Pancreas (tissue), 10 donors: ENCODE measurements at regions not wholly inside any gene's neighbourhood (a gene's known extent, or its start where the extent isn't known, plus 50 kb on each side); places are given as distances from the start of the nearest gene placed in this dataset.

Experiments
- ATAC-seq, 4 donors: fragments of 200-7000 bp; cut with Tn5 transposase; one replicate each; pipeline versions ENCODE4 v1.8.0 to v1.9.1; 2020; ENCODE audit warnings: mild to moderate bottlenecking in 4 of 4, moderate library complexity in 4 of 4
- DNase-seq, 6 donors: peaks; one replicate each; pipeline ENCODE4 v3.0.0-alpha.2; 2020
- FAIRE-seq: peaks from 2 replicates; lab custom pipeline; 2012; peaks lifted over from hg19 to GRCh38; lab: Jason Lieb, UNC
- H3K27ac ChIP-seq, 4 donors: fragments of 200-600 bp; sonication (generic); 1 replicate in 3 of 4; 2 replicates in 1 of 4; pipeline versions ENCODE4 v1.5.0 to v1.8.0; 2020
- H3K27me3 ChIP-seq, 4 donors: fragments of 200-600 bp; one replicate each; pipeline ENCODE4 v1.8.0; 2021
- H3K36me3 ChIP-seq, 3 donors: fragments of 200-600 bp; sonication (generic) in 1 of 3; one replicate each; pipeline versions ENCODE4 v1.5.0 to v1.8.0; 2020 to 2021
- H3K4me1 ChIP-seq, 3 donors: fragments of 200-600 bp; one replicate each; pipeline ENCODE4 v1.8.0; 2021
- H3K4me3 ChIP-seq, 4 donors: fragments of 200-600 bp; sonication (generic) in 2 of 4; one replicate each; pipeline versions ENCODE4 v1.5.0 to v1.8.0; 2020 to 2021
- H3K9me3 ChIP-seq, 4 donors: fragments of 200-600 bp; one replicate each; pipeline ENCODE4 v1.8.0; 2021
- WGBS, 2 donors: extraction: QIAGEN DNeasy Blood & Tissue Kit; methylation state at CpG; one replicate each; pipeline ENCODE4 v1.1.7; 2013; 5-methylcytosine and 5-hydroxymethylcytosine counted together
- intact Hi-C, 3 donors: fragments of 100-400 bp; cut with DNase I; formaldehyde crosslinking; loops; one replicate each; pipeline versions ENCODE4 v1.11.1 to v1.14.2; 2022
- TF ChIP-seq, protein P1 (sequence below), 4 donors: fragments of 200-600 bp; sonication (generic) in 3 of 4; IDR thresholded peaks; one replicate each; pipeline versions ENCODE4 v1.5.0 to v1.8.0; 2021; ENCODE audit warnings: antibody characterized with exemption in 4 of 4
- donor health status: healthy with polysubstance abuse.
- donor health status: DM: no; HTN: no; CAD: no; lungs with moderate emphysema.
- donor health status: DM: no; HTN: no; CAD: no.
- donor health status: control.
- donor health status: control.
- donor health status: Bipolar disorder and iron deficiency.
- donor health status: DM: yes; HTN: yes; CAD: no.
- donor health status: DM: no; HTN: no; CAD: no.
- donor health status: DM: no; HTN: no; CAD: no.
- donor health status: DM: yes; HTN: yes; CAD: no.

DNA sequence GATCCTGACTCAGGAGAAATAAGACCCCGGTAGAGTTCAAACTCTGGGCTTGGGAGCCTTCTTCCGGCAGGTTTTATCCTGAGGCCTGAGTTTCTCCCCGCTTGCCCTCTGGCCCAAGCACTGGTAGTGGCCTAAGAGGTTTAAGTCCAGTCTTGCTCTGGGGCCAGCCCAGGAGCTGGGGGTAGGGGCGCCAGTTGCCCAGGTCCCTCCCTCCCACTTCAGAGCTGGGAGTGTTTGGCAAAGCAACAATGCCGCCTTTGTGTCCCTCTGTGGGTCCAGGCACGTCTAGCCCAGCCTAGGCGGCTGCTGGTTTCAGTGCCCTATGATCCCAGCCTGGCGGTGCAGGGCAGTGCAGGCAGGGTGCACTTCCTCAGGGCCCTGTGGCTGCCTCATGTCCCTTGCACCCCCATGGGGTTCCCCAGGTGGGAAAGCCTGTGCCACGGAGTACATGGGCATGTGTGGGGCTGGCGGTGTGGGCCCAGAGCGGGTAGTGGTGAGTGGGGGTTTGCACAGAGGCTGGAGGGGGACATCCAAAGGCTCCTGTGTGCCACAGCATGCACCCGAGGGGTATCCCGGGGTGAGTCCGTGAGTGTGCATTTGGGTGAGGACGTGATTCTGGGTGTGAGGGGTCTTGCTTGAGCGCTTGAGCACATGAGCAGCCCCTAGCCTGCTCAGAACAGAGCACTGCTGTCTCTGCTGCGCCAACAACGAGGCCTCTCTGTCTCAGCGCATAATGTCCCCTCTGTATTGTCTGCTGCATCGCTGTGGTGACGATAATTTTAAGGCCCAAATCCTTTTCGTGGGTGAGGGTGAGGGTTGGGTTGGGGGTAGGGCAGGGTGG, 61.7 kb upstream of the PSD2 start:
- ATAC-seq = peak; percentile 70 to 95 (median 88)
- no peaks in the 10 kb centered on the region for H3K9me3 ChIP-seq
- FAIRE-seq = no peak

GRCh38 chr5:139734539-139734916, 61.1 kb upstream of the PSD2 start:
- intact Hi-C loops = no loop called here
- H3K36me3 ChIP-seq = no peaks in the 10 kb centered on the region
- H3K9me3 ChIP-seq = no peaks in the 10 kb centered on the region
- peak overlapping the region in 1 of 4 donors; percentile 23 for H3K27ac ChIP-seq
- no peak overlapping the region for H3K4me3 ChIP-seq
- no peak for DNase-seq
- FAIRE-seq = no peak
- TF ChIP-seq, protein P1, sequence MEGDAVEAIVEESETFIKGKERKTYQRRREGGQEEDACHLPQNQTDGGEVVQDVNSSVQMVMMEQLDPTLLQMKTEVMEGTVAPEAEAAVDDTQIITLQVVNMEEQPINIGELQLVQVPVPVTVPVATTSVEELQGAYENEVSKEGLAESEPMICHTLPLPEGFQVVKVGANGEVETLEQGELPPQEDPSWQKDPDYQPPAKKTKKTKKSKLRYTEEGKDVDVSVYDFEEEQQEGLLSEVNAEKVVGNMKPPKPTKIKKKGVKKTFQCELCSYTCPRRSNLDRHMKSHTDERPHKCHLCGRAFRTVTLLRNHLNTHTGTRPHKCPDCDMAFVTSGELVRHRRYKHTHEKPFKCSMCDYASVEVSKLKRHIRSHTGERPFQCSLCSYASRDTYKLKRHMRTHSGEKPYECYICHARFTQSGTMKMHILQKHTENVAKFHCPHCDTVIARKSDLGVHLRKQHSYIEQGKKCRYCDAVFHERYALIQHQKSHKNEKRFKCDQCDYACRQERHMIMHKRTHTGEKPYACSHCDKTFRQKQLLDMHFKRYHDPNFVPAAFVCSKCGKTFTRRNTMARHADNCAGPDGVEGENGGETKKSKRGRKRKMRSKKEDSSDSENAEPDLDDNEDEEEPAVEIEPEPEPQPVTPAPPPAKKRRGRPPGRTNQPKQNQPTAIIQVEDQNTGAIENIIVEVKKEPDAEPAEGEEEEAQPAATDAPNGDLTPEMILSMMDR (IDR thresholded peaks at IDR 0.05) = no peak
- H3K4me1 ChIP-seq = no peaks in the 10 kb centered on the region
- WGBS, 2 donors = 94 to 97% methylated on average over 3 of the region's 3 CpGs
- ATAC-seq = no peak
- H3K27me3 ChIP-seq = no peaks in the 10 kb centered on the region

More for the DNA sequence above, 61.7 kb upstream of the PSD2 start:
- TF ChIP-seq, protein P1 (IDR thresholded peaks at IDR 0.05) = no peak
- H3K36me3 ChIP-seq = no peaks in the 10 kb centered on the region
- peak in 5 of 6 donors; percentile 36 to 76 (median 54) for DNase-seq
- no peaks in the 10 kb centered on the region for H3K4me1 ChIP-seq
- peak overlapping the region in 3 of 4 donors; percentile 37 to 64 (median 42) for H3K27ac ChIP-seq
- WGBS, 2 donors = 76 to 82% methylated on average over 22 of the region's 22 CpGs
- no peak overlapping the region for H3K4me3 ChIP-seq
- intact Hi-C loops = no loop called here
- H3K27me3 ChIP-seq = no peaks in the 10 kb centered on the region

- no peak for DNase-seq
- TF ChIP-seq, protein P1 (IDR thresholded peaks at IDR 0.05) = no peak
- H3K36me3 ChIP-seq = no peaks in the 10 kb centered on the region
- no peak overlapping the region for H3K27ac ChIP-seq
- no peaks in the 10 kb centered on the region for H3K27me3 ChIP-seq
- no peak overlapping the region for H3K4me3 ChIP-seq
- no peak for FAIRE-seq
- peak in 1 of 4 donors; percentile 10 for ATAC-seq
- no peaks in the 10 kb centered on the region for H3K9me3 ChIP-seq
- intact Hi-C loops = no loop called here
- WGBS, 2 donors = 85 to 89% methylated on average over 15 of the region's 15 CpGs
- no peaks in the 10 kb centered on the region for H3K4me1 ChIP-seq
These were observed 57.1 kb upstream of the PSD2 start for GRCh38 chr5:139738193-139739149.

- WGBS, 2 donors = 64 to 77% methylated on average over 4 of the region's 4 CpGs
- Histone ChIP-seq H3K9me3 (no peaks in the 10 kb centered on the region), H3K27me3 (no peaks in the 10 kb centered on the region), H3K27ac (no peak overlapping the region), H3K4me1 (no peaks in the 10 kb centered on the region), H3K4me3 (no peak overlapping the region), H3K36me3 (no peaks in the 10 kb centered on the region)
- intact Hi-C loops = no loop called here
- FAIRE-seq (no peak), ATAC-seq (peak; percentile 36 to 73 (median 52)), DNase-seq (no peak)
- TF ChIP-seq, protein P1 (IDR thresholded peaks at IDR 0.05) = no peak
These were observed 56.2 kb upstream of the PSD2 start for GRCh38 chr5:139739150-139739974.
